Left lung (tissue), 4 donors: ENCODE measurements at regions not wholly inside any gene's neighbourhood (a gene's known extent, or its start where the extent isn't known, plus 50 kb on each side); places are given as distances from the start of the nearest gene placed in this dataset.

Source experiments
- ATAC-seq: fragments of 200-7000 bp; cut with Tn5 transposase; one replicate; pipeline ENCODE4 v1.9.1; 2020; ENCODE audit warnings: moderate library complexity
- DNase-seq, 4 donors: peaks; one replicate each; pipeline ENCODE4 v3.0.0-alpha.2; 2013 to 2020
- H3K27ac ChIP-seq, 2 donors: fragments of 200-600 bp; sonication (generic) in 1 of 2; one replicate each; pipeline versions ENCODE4 v1.5.0 to v1.8.0; 2020 to 2021
- H3K27me3 ChIP-seq, 2 donors: fragments of 200-600 bp; sonication (generic) in 1 of 2; one replicate each; pipeline versions ENCODE4 v1.5.0 to v1.8.0; 2020 to 2021
- H3K36me3 ChIP-seq, 2 donors: fragments of 200-600 bp; sonication (generic) in 1 of 2; one replicate each; pipeline versions ENCODE4 v1.5.0 to v1.8.0; 2020 to 2021
- H3K4me1 ChIP-seq, 2 donors: fragments of 200-600 bp; one replicate each; pipeline ENCODE4 v1.8.0; 2021
- H3K4me3 ChIP-seq, 2 donors: fragments of 200-600 bp; sonication (generic) in 1 of 2; one replicate each; pipeline versions ENCODE4 v1.5.0 to v1.8.0; 2020 to 2021; ENCODE audit warnings: mild to moderate bottlenecking in 1 of 2
- H3K9me3 ChIP-seq, 2 donors: fragments of 200-600 bp; sonication (generic) in 1 of 2; one replicate each; pipeline versions ENCODE4 v1.5.0 to v1.8.0; 2020 to 2021
- intact Hi-C, 2 donors: fragments of 100-400 bp; cut with DNase I; formaldehyde crosslinking; loops; one replicate each; pipeline versions ENCODE4 v1.11.2 to v1.14.2; 2022
- TF ChIP-seq, protein P1 (sequence below), 2 donors: fragments of 200-600 bp; sonication (generic) in 1 of 2; IDR thresholded peaks; one replicate each; pipeline versions ENCODE4 v1.5.0 to v1.8.0; 2021; ENCODE audit warnings: antibody characterized with exemption in 2 of 2
- donor health status: DM: no; HTN: yes; CAD: no.
- donor health status: DM: no; HTN: no; CAD: no.

DNA sequence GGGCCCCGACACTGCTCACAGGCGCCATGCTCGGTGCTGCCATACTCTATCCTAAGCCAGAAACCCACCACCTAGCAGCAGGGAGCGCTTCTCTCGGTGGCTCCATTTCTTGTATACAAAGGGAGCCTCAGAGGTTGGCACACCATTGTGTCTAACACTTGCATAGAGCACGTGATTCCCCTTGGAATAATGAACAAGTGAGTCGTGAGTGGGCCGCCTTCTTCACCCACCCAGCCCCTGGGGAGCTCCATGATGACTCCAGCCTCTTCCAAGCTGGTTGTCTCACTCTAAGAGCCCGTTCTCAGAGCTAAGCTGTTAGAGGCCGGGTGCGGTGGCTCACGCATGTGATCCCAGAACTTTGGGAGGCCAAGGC is 82.3 kb upstream of the ZNF469 start:
- intact Hi-C loops, result no loop called here
- Histone ChIP-seq H3K27ac (no peak overlapping the region), H3K4me1 (peaks cover 0 to 8% of the 10 kb centered on the region in 2 donors), H3K27me3 (peaks cover 0 to 28% of the 10 kb centered on the region in 2 donors), H3K4me3 (no peak overlapping the region), H3K36me3 (no peaks in the 10 kb centered on the region), H3K9me3 (peaks cover 0 to 2% of the 10 kb centered on the region in 2 donors)
- TF ChIP-seq, protein P1, sequence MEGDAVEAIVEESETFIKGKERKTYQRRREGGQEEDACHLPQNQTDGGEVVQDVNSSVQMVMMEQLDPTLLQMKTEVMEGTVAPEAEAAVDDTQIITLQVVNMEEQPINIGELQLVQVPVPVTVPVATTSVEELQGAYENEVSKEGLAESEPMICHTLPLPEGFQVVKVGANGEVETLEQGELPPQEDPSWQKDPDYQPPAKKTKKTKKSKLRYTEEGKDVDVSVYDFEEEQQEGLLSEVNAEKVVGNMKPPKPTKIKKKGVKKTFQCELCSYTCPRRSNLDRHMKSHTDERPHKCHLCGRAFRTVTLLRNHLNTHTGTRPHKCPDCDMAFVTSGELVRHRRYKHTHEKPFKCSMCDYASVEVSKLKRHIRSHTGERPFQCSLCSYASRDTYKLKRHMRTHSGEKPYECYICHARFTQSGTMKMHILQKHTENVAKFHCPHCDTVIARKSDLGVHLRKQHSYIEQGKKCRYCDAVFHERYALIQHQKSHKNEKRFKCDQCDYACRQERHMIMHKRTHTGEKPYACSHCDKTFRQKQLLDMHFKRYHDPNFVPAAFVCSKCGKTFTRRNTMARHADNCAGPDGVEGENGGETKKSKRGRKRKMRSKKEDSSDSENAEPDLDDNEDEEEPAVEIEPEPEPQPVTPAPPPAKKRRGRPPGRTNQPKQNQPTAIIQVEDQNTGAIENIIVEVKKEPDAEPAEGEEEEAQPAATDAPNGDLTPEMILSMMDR (IDR thresholded peaks at IDR 0.05), result no peak
- ATAC-seq (no peak), DNase-seq (peak in 1 of 4 donors; percentile 29)

DNA sequence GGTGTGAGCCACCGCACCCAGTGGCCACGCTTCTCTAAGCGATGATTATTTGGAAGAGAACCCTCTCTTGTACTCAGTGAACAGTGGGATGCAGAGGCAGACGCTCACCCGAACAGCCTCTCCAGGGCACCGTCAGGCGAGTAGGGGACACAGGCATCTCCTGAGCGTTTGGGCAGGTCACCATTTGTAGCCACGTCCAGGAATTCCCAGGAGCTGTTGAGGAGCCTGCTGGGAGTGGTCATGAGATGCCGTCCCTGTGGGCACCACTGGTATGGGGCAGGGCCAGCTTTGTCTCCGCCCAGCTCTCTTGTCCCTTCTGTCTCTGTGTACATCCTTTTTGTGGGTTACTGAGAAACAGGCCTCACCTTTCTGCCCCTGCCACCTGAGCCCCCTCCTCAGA is 81.3 kb upstream of the ZNF469 start:
- Histone ChIP-seq H3K4me3 (no peak overlapping the region), H3K27me3 (peaks cover 0 to 20% of the 10 kb centered on the region in 2 donors), H3K27ac (no peak overlapping the region), H3K36me3 (no peaks in the 10 kb centered on the region), H3K4me1 (peaks cover 0 to 8% of the 10 kb centered on the region in 2 donors), H3K9me3 (peaks cover 0 to 2% of the 10 kb centered on the region in 2 donors)
- DNase-seq, result peak in 1 of 4 donors; percentile 26
- no peak for ATAC-seq
- intact Hi-C loops, result no loop called here
- TF ChIP-seq, protein P1 (IDR thresholded peaks at IDR 0.05), result no peak

DNA sequence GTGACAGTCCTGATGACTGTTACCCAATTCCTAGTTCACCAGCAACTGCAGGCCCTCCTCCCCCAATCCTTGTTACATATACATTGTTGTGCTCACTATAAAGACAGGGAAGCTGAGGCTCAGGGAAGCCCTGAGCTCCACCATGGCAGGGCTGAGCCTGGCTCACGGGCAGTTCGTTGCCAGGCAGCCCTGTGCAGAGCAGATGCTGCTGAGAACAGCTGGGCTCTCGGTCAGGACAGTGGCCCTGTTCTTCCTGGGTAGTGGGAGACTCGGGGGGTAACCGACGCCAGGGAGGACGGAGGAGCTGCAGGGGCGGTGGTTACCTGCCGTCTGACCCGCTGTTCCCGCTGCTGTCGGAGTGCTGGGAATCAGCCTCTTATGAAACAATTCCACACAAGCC is 80.9 kb upstream of the ZNF469 start:
- Histone ChIP-seq H3K4me1 (peaks cover 0 to 8% of the 10 kb centered on the region in 2 donors), H3K36me3 (no peaks in the 10 kb centered on the region), H3K27me3 (peaks cover 0 to 20% of the 10 kb centered on the region in 2 donors), H3K4me3 (no peak overlapping the region), H3K27ac (no peak overlapping the region), H3K9me3 (peaks cover 0 to 2% of the 10 kb centered on the region in 2 donors)
- ATAC-seq, result no peak
- intact Hi-C loops, result no loop called here
- peak in 1 of 4 donors; percentile 47 for DNase-seq
- TF ChIP-seq, protein P1 (IDR thresholded peaks at IDR 0.05), result no peak

DNA sequence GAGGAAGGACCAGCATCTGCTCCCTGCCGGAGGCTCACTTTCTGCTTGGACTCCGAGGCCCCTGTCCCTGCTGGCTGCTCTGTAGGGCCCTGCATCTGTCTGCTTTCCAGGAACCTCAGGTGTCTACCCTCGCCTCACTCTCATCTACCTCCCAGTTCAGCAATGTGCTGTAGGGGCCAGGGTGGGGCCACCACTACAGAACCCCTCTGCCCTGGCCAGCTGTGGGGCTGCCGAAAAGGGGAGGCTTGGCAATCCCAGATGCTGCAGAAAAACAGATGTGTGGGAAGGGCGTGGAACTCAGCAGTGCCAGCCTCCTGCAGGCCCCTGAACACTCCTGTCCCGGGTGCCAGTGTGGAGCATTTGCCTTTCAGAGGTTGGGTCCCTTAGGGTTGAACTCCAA is 80.1 kb upstream of the ZNF469 start:
- H3K27me3 ChIP-seq, result peaks cover 0 to 20% of the 10 kb centered on the region in 2 donors
- peaks cover 0 to 8% of the 10 kb centered on the region in 2 donors for H3K4me1 ChIP-seq
- TF ChIP-seq, protein P1 (IDR thresholded peaks at IDR 0.05), result no peak
- ATAC-seq, result no peak
- no peaks in the 10 kb centered on the region for H3K36me3 ChIP-seq
- no peak overlapping the region for H3K27ac ChIP-seq
- peak in 1 of 4 donors; percentile 37 for DNase-seq
- intact Hi-C loops, result no loop called here
- peaks cover 0 to 2% of the 10 kb centered on the region in 2 donors for H3K9me3 ChIP-seq
- H3K4me3 ChIP-seq, result no peak overlapping the region

DNA sequence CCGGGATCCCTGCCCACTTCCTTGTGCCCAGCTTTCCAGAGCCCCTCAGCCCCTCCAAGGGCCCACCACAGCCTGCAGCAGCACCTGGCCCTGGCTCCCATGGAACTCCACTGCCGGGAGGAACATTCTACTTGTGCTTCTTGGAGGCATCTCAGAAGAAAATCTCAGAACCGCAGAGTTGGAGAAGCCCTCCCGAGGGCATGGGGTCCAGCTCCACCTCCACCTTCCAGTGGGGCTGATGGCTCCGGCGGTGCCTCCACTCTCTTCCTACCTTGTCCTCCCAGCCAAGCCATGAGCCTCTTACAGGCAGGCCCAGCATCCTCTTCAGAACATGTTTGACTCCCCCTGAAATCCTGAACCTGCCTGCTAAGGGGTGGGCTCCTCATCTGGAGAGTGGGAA is 79.4 kb upstream of the ZNF469 start:
- Histone ChIP-seq H3K36me3 (no peaks in the 10 kb centered on the region), H3K27ac (no peak overlapping the region), H3K27me3 (peaks cover 0 to 20% of the 10 kb centered on the region in 2 donors), H3K4me3 (no peak overlapping the region), H3K4me1 (peaks cover 0 to 8% of the 10 kb centered on the region in 2 donors), H3K9me3 (peaks cover 0 to 2% of the 10 kb centered on the region in 2 donors)
- peak in 1 of 4 donors; percentile 40 for DNase-seq
- TF ChIP-seq, protein P1 (IDR thresholded peaks at IDR 0.05), result no peak
- no peak for ATAC-seq
- intact Hi-C loops, result no loop called here
